ENCODE measurements at regions not wholly inside any gene's neighbourhood (a gene's known extent, or its start where the extent isn't known, plus 50 kb on each side); places are given as distances from the start of the nearest gene placed in this dataset.

DNA sequence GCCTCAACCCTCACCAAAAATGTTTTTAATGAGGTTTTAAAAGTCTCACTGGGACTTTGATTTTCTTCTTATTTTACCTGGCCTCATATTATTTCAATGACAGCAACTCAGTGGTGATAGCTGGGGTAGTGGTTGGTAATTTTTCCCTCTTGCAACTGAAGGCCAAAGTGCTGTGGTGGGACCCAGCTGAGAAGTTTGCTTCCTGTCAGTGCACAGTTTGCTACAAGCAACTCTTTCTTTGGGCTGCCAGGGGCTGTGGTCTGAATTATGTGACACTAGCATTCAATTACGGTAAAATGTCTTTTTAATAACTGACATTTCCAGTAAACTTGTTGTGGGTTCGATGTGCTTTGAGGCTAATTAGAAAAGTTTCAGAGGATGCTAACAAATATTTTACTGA, 65.3 kb downstream of the IFNG start:
- no peak for TF ChIP-seq ZNF791 (tag by site-specific recombination; IDR thresholded peaks at IDR 0.05)
- TF ChIP-seq ZNF776 (tag by site-specific recombination; IDR thresholded peaks at IDR 0.05; ENCODE audit: borderline replicate concordance) = no peak
- TF ChIP-seq ZBTB7A (tag by site-specific recombination; IDR thresholded peaks at IDR 0.05; ENCODE audit: low read depth) = no peak
- no peak for TF ChIP-seq CTCF (tag by site-specific recombination; IDR thresholded peaks at IDR 0.05)
- TF ChIP-seq ZNF660 (tag by site-specific recombination; IDR thresholded peaks at IDR 0.05) = no peak
- TF ChIP-seq ZNF596 (tag by site-specific recombination; IDR thresholded peaks at IDR 0.05) = no peak
- no peak for TF ChIP-seq MYNN (tag by site-specific recombination; IDR thresholded peaks at IDR 0.05; ENCODE audit: borderline replicate concordance)
- TF ChIP-seq, protein P1, sequence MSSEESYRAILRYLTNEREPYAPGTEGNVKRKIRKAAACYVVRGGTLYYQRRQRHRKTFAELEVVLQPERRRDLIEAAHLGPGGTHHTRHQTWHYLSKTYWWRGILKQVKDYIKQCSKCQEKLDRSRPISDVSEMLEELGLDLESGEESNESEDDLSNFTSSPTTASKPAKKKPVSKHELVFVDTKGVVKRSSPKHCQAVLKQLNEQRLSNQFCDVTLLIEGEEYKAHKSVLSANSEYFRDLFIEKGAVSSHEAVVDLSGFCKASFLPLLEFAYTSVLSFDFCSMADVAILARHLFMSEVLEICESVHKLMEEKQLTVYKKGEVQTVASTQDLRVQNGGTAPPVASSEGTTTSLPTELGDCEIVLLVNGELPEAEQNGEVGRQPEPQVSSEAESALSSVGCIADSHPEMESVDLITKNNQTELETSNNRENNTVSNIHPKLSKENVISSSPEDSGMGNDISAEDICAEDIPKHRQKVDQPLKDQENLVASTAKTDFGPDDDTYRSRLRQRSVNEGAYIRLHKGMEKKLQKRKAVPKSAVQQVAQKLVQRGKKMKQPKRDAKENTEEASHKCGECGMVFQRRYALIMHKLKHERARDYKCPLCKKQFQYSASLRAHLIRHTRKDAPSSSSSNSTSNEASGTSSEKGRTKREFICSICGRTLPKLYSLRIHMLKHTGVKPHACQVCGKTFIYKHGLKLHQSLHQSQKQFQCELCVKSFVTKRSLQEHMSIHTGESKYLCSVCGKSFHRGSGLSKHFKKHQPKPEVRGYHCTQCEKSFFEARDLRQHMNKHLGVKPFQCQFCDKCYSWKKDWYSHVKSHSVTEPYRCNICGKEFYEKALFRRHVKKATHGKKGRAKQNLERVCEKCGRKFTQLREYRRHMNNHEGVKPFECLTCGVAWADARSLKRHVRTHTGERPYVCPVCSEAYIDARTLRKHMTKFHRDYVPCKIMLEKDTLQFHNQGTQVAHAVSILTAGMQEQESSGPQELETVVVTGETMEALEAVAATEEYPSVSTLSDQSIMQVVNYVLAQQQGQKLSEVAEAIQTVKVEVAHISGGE (tag by site-specific recombination; conservative IDR thresholded peaks at IDR 0.05; ENCODE audit: low read depth) = no peak
- no peak for TF ChIP-seq REST (tag by site-specific recombination; IDR thresholded peaks at IDR 0.05)
- no peak for TF ChIP-seq ZNF223 (tag by site-specific recombination; IDR thresholded peaks at IDR 0.05)

Measured in HEK293 (cell line).